ENCODE measurements at regions not wholly inside any gene's neighbourhood (a gene's known extent, or its start where the extent isn't known, plus 50 kb on each side); places are given as distances from the start of the nearest gene placed in this dataset.

- TF ChIP-seq CTCF (IDR thresholded peaks at IDR 0.05; ENCODE audit: borderline replicate concordance, insufficient read depth, low read depth, low read length) = no peak
- H3K4me3 ChIP-seq (ENCODE audit: low read depth, low read length) = no peak overlapping the region
These were observed 396.8 kb downstream of the NUAK1 start for GRCh38 chr12:105741786-105742566.

GRCh38 chr12:105742567-105742874, 396.2 kb downstream of the NUAK1 start:
- TF ChIP-seq CTCF (IDR thresholded peaks at IDR 0.05; ENCODE audit: borderline replicate concordance, insufficient read depth, low read depth, low read length) = no peak
- no peak overlapping the region for H3K4me3 ChIP-seq (ENCODE audit: low read depth, low read length)

GRCh38 chr12:105744371-105745058, 394.2 kb downstream of the NUAK1 start:
- no peak for TF ChIP-seq CTCF (IDR thresholded peaks at IDR 0.05; ENCODE audit: borderline replicate concordance, insufficient read depth, low read depth, low read length)

GRCh38 chr12:105745811-105746210, 392.9 kb downstream of the NUAK1 start:
- no peak overlapping the region for H3K4me3 ChIP-seq (ENCODE audit: low read depth, low read length)
- no peak for TF ChIP-seq CTCF (IDR thresholded peaks at IDR 0.05; ENCODE audit: borderline replicate concordance, insufficient read depth, low read depth, low read length)

More at GRCh38 chr12:105744371-105745058, 394.2 kb downstream of the NUAK1 start:
- H3K4me3 ChIP-seq (ENCODE audit: low read depth, low read length) = no peak overlapping the region

GRCh38 chr12:105748806-105749600, 389.8 kb downstream of the NUAK1 start:
- no peak for TF ChIP-seq CTCF (IDR thresholded peaks at IDR 0.05; ENCODE audit: borderline replicate concordance, insufficient read depth, low read depth, low read length)
- no peak overlapping the region for H3K4me3 ChIP-seq (ENCODE audit: low read depth, low read length)

- no peak for TF ChIP-seq CTCF (IDR thresholded peaks at IDR 0.05; ENCODE audit: borderline replicate concordance, insufficient read depth, low read depth, low read length)
- H3K4me3 ChIP-seq (ENCODE audit: low read depth, low read length) = no peak overlapping the region
These were observed 388.7 kb downstream of the NUAK1 start for GRCh38 chr12:105750096-105750495.
